ENCODE measurements at regions not wholly inside any gene's neighbourhood (a gene's known extent, or its start where the extent isn't known, plus 50 kb on each side); places are given as distances from the start of the nearest gene placed in this dataset.
A peak's percentile ranks its signal among the peaks of the same experiment; 100 is the strongest.

DNA sequence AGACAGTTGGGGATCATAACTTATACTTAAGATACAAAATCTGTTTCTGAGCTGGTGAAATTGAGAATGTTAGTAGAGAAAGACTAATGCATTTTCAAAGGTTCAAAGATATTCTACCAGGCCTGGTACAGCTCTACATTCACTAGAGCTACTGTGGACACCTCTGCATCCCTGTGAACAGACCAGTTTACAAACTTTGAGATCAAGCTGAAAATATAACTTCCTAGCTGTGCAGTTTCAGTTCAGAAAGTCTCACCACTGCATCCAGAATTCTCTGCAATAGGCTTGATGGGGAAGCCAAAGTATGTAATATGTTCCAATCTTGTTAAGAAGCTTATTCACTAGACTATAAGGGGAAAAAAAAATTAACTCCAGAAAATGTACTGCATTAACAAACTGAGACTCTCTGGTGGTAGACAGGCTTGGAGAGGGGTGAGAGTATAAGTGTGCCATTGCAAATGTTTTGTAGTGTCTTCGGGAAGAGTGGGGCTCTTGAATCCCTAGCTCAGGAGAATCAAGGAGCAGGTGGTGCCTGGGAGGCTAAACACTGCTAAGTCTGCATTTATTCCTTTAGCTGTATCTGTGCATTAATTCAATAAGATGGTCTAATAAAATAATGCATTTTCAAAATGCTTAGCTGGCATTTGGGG lies 671.9 kb downstream of the NR2F1-AS1 start:
- H3K27ac ChIP-seq, result peak overlapping the region in 1 of 2 donors; percentile 18
- no peak for DNase-seq

DNA sequence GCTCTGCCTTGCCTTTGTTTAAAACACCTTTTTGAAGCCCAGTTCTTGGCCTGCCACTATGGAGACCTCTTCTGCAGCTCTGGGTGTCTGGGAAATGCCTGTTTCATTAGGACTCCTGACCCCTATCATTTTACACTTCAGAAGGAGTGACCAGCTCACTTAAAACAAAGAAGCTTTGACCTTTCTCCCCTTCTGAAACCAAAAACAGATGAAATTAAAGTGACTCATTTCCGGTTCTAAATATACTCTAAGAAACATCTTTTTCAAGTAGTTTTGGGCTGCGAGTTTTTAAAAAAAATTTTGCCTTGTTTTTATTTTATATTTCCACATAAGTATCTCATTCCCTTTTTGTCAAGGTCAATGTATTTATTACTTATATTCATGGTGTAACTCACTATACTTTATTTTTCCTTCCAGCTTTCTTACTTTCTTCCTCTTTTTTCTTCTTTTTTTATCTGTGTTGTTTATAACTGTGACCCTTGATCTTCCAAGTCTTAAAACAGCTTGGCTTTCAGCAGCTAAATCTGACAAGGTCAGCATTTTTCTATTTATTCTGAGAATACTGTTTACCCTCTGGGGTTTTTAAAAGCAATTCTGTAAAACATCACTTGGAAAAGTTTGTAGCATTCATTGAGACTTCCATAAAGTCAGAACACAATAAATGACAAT lies 672.9 kb downstream of the NR2F1-AS1 start:
- Histone ChIP-seq H3K4me1 (ENCODE audit: insufficient read depth) (peaks cover 12% of the 10 kb centered on the region), H3K4me3 (no peak overlapping the region), H3K36me3 (no peaks in the 10 kb centered on the region), H3K27ac (peak overlapping the region in 1 of 2 donors; percentile 18), H3K9me3 (no peaks in the 10 kb centered on the region), H3K27me3 (no peaks in the 10 kb centered on the region)
- intact Hi-C loops (cut with DNase I), result no loop called here
- TF ChIP-seq POLR2A (IDR thresholded peaks at IDR 0.05) (no peak), EP300 (IDR thresholded peaks at IDR 0.05) (no peak)
- TF ChIP-seq, protein P1, sequence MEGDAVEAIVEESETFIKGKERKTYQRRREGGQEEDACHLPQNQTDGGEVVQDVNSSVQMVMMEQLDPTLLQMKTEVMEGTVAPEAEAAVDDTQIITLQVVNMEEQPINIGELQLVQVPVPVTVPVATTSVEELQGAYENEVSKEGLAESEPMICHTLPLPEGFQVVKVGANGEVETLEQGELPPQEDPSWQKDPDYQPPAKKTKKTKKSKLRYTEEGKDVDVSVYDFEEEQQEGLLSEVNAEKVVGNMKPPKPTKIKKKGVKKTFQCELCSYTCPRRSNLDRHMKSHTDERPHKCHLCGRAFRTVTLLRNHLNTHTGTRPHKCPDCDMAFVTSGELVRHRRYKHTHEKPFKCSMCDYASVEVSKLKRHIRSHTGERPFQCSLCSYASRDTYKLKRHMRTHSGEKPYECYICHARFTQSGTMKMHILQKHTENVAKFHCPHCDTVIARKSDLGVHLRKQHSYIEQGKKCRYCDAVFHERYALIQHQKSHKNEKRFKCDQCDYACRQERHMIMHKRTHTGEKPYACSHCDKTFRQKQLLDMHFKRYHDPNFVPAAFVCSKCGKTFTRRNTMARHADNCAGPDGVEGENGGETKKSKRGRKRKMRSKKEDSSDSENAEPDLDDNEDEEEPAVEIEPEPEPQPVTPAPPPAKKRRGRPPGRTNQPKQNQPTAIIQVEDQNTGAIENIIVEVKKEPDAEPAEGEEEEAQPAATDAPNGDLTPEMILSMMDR (IDR thresholded peaks at IDR 0.05), result no peak
- DNase-seq, result no peak
- 2 to 8% (median 3%) methylated on average over 2 of the region's 2 CpGs for WGBS, 3 donors

More for the DNA sequence above, 671.9 kb downstream of the NR2F1-AS1 start:
- Histone ChIP-seq H3K9me3 (no peaks in the 10 kb centered on the region), H3K4me1 (ENCODE audit: insufficient read depth) (peaks cover 12% of the 10 kb centered on the region), H3K36me3 (no peaks in the 10 kb centered on the region), H3K27me3 (no peaks in the 10 kb centered on the region), H3K4me3 (no peak overlapping the region)
- intact Hi-C loops (cut with DNase I), result no loop called here
- no peak for TF ChIP-seq EP300 (IDR thresholded peaks at IDR 0.05)
- WGBS, 3 donors, result 85 to 92% (median 91%) methylated on average over 1 of the region's 1 CpG

DNA sequence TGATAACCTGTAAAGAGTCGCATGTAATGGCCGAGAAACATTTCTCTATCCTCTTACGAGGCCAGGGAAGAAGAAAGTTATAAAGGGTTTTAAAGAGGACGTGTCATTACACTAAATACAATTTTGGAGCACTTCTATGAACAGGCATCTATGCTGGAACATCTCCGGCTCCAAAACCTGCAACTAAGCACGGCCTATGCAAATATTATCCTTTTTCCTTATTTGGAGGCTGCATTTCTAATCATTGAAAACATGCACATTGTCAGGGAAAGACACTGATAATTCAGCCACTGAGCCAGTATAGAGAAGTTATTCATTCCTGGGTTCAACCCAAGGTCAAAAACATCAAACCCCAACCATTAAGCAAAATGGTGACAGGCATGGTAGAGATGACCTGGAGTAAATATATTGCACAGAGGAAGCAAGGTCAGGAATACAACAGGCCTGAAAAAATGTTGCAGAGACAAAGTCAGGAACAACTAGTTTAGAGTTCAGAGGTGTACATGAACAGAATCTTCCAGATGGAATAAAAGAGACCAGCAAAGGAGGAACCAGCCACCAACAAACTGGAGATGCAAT lies 674.1 kb downstream of the NR2F1-AS1 start:
- H3K27me3 ChIP-seq, result no peaks in the 10 kb centered on the region
- no peaks in the 10 kb centered on the region for H3K9me3 ChIP-seq
- H3K4me1 ChIP-seq (ENCODE audit: insufficient read depth), result peaks cover 12% of the 10 kb centered on the region
- no peak for TF ChIP-seq EP300 (IDR thresholded peaks at IDR 0.05)
- TF ChIP-seq, protein P1 (IDR thresholded peaks at IDR 0.05), result no peak
- TF ChIP-seq POLR2A (IDR thresholded peaks at IDR 0.05), result no peak
- intact Hi-C loops (cut with DNase I), result no loop called here
- H3K27ac ChIP-seq, result no peak overlapping the region
- DNase-seq, result no peak
- 91 to 93% (median 91%) methylated on average over 6 of the region's 6 CpGs for WGBS, 3 donors
- H3K4me3 ChIP-seq, result no peak overlapping the region
- H3K36me3 ChIP-seq, result no peaks in the 10 kb centered on the region

DNA sequence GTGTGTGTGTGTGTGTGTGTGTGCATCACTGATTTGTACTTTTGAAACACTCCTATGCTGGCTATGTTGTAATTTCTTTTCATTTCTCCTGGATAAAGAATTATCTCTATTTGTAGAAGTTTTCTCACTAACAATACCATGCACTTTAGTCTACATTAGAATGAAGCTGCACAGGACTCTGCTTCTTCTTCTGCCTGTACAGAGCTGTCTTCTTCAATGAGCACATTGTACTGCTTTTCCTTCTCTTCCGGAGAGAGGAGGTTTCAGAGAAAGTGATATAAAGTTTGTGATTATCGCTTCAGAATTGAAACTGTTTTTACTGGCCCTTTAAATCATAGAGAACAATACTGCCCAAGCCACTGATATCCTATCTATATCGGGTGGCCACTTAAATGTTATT lies 677.0 kb downstream of the NR2F1-AS1 start:
- Histone ChIP-seq H3K36me3 (no peaks in the 10 kb centered on the region), H3K27me3 (no peaks in the 10 kb centered on the region), H3K4me3 (no peak overlapping the region), H3K9me3 (no peaks in the 10 kb centered on the region), H3K4me1 (ENCODE audit: insufficient read depth) (peaks cover 10% of the 10 kb centered on the region), H3K27ac (no peak overlapping the region)
- intact Hi-C loops (cut with DNase I), result no loop called here
- DNase-seq, result no peak
- WGBS, 3 donors, result 18 to 35% (median 20%) methylated on average over 3 of the region's 3 CpGs
- no peak for TF ChIP-seq POLR2A (IDR thresholded peaks at IDR 0.05)
- TF ChIP-seq EP300 (IDR thresholded peaks at IDR 0.05), result no peak
- TF ChIP-seq, protein P1 (IDR thresholded peaks at IDR 0.05), result no peak

DNA sequence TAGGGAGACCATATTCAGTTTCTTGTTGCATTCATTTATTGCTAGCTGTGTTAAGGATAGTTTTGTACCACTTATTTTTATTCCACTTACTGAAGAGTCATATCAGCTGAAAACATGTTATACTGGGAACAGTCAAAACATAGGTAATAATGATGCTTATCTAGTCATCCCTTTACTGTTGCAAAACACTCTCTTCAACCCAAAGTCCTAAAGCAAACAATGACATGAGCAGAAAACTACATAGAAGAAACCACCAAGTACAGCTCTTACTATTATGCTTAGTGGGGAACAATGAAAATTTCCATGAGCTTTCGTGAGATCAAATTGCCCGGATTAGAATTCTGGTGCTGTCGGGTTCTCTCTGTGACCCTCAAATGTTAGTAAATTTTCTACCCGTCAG lies 681.4 kb downstream of the NR2F1-AS1 start:
- Histone ChIP-seq H3K4me3 (no peak overlapping the region), H3K4me1 (ENCODE audit: insufficient read depth) (no peaks in the 10 kb centered on the region), H3K27me3 (no peaks in the 10 kb centered on the region), H3K27ac (no peak overlapping the region), H3K9me3 (no peaks in the 10 kb centered on the region), H3K36me3 (no peaks in the 10 kb centered on the region)
- no peak for TF ChIP-seq EP300 (IDR thresholded peaks at IDR 0.05)
- TF ChIP-seq, protein P1 (IDR thresholded peaks at IDR 0.05), result no peak
- no peak for TF ChIP-seq POLR2A (IDR thresholded peaks at IDR 0.05)
- WGBS, 3 donors, result 84 to 97% (median 88%) methylated on average over 4 of the region's 4 CpGs
- intact Hi-C loops (cut with DNase I), result no loop called here
- DNase-seq, result no peak
